ENCODE measurements at regions not wholly inside any gene's neighbourhood (a gene's known extent, or its start where the extent isn't known, plus 50 kb on each side); places are given as distances from the start of the nearest gene placed in this dataset.
"Not testable (repeated sequence)": the region's sequence is repeated elsewhere in the genome, so short reads cannot be mapped to it uniquely, and the experiment has no call there.

DNA sequence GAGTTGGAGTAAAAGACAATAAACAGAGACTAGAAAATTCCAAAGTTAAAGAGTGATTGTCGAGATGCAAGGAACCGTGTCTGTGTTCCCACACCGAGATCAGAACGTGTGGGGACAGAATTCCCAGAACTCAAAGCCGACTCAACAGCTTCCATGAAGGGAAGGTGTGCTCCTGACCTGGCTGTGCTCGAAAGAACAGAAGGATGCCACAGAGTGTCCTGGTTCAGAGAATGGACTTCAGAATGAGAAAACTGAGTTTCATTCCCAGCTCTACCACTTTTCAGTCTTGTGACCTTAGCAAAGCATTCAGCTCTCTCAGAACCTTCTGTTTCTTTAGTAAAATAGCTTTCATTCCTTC is 420.0 kb upstream of the SLC30A5 start:
- no peak for ATAC-seq

- ATAC-seq: no peak
Measured at GRCh38 chr5:68679041-68679440, 414.8 kb upstream of the SLC30A5 start.

GRCh38 chr5:68680366-68680765 is 413.4 kb upstream of the SLC30A5 start:
- no peak for ATAC-seq

GRCh38 chr5:68681929-68682328 is 411.9 kb upstream of the SLC30A5 start:
- ATAC-seq: no peak

DNA sequence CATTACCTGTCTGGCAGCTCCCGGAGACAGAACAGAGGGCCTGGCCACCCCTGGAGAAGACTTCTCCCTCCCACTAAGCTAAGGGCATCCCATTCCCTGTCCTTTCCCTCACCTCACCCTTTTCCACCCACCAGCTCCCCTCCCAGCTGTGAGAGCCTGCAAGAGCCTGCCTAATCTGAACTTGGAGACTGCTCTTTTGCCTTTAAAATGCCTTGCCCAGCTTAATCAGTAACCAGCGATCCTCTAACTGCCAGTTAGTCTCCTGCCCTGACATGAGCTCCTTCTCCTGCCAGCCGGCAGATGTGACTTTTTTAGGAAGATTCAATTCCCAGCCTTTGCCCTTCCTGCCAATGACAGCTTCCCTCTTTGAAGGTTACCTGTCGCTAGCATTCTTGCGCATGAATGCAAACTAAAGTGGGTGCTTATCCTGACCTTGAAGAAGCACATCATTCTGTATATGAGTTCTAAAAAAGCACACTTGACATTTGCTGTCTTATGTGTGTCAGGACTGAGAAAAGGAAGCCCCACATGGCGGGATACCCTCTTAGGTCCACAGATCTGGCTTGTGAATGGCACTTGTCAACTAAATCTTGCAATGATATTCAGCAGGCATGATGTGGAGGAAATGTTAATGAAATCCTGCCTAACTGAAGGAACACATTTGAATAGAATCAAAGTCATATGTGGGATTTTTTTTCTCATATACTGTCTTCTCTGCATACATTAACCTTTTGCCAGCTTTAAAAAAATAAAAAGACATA is 411.2 kb upstream of the SLC30A5 start:
- no peak for ATAC-seq

DNA sequence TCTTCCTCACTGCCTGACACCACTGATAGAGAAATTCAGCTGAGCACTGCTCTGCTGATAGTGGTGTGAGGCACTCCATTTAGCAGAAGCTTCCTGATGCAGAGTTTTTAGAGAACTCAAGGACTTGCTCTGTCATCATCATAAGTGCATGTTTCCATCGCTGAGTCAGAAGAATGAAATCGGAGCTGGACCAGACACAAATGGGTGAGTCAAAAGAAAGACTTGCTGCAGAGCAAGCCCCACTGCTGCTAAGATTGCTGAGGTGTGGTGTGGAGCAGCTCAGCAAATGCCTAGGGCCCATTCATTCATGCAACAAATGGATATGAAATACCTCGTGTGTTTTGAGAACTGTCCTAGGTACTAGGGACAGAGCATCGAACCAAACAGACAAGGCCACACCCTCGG is 410.2 kb upstream of the SLC30A5 start:
- no peak for ATAC-seq

DNA sequence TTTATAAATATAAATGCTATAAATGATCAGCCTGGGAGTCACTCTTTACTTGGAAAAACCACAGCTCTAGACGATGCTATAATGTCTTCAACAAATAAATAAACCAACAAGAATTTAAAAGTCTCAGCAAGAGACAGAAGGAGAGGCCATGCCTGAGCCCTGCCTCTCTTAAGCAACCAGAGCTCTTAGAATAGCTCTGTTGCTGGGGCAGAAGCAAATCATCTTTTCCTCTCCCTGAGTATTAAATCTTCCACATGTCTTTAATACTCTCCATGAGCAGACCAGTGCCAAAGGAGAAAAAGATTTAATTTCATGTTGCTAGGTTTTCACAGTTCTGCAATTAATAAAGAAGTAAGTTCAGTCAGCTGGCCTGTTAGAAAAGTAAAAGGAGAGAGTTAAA is 408.0 kb upstream of the SLC30A5 start:
- no peak for ATAC-seq

DNA sequence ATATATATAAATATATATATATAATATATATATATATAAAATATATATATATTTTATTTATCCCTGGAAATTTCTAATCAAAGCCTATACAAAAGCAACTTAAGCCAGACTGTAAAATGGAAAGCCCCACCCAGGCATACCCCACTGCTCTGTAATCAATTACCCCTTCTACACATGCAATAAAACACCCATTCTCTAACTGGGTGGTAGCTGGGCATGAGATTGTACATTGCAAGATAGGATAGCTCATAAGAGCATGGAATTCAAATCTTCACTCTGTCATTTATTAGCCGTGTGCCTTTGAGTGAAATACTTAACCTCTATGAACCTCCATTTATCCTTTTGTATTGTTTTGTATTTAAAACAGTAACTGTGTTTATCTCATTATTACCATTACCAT is 405.3 kb upstream of the SLC30A5 start:
- no peak for ATAC-seq

GRCh38 chr5:68689010-68689409 is 404.8 kb upstream of the SLC30A5 start:
- ATAC-seq: no peak

- not testable (repeated sequence) for ATAC-seq
Measured at GRCh38 chr5:68691874-68692273, 401.9 kb upstream of the SLC30A5 start.

DNA sequence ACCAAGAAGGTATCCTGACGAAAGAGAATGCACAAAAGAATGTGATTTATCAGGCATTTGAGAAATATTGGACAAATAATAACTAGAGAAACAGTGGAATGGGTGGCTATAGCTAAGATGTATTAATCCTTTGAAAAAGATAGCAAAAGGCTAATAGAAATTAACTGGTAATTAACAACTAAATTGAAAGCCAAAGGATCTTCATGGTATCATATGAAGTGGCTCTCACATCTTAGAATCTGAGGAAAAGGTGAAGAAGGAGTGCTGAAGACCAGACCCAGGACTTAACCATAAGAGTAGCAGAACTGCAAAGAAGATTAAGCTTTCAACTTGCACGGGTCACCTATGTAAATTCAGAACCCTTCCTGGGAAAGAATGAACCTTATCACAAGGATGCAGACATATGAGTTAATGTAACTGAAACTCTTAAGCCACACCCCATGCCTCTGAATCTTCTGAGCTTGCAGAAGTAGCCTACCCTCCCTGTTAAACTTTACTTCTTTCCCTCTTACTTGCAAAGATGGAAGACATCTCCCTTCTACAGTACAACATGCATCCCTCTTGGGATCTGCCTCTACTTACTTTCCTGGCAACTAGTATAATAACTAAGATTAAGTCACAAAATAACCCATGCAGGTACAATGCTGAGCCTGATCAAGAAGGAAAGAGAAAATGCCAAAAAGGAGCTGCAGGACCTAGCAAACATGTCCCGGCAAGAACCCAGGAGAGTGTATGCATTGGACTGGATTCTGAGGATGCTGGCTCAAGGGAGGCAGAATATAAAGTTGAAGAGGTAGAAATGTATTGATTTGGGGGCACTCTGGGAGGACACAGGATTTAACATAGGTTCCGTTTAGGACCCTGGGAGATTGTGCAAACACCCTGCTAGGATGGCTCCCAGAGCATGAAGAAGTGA is 395.5 kb upstream of the SLC30A5 start:
- ATAC-seq: no peak

GRCh38 chr5:68699966-68700365 is 393.8 kb upstream of the SLC30A5 start:
- no peak for ATAC-seq

DNA sequence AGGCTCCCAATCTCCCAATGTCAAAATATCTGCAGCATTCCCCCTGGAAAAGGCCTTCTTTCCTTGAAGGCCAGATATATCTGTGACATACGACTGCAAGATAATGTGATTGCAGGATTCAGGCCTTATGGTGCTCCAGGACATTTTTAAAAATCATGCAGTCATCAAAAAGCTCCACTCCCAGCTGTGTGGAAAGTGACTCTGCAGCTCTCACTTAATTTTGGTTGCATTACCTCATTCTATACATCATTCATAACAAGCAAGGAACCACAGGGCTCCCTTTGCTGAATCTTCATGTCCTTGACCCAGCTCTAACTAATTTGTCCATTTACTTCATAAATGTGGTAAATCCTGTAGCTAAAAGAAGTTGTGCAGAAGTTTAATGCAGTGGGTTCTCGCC is 386.2 kb upstream of the SLC30A5 start:
- no peak for ATAC-seq

GRCh38 chr5:68708156-68708841 is 385.5 kb upstream of the SLC30A5 start:
- ATAC-seq: no peak

DNA sequence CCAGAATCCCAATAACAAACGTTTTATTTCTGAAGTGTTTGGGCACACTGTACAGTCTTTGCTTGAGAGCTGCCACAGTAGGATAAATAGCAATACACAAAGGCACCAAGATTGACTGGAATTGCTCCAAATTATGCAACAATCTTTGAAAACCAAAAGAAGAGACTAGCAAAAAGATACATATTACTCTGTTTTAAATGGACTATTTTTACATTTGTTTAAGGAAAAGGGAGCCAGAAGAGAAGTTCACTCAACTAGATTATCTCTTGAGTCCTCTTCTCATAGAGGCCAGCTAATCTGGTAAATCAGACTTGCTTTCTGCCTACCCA is 385.0 kb upstream of the SLC30A5 start:
- no peak for ATAC-seq

DNA sequence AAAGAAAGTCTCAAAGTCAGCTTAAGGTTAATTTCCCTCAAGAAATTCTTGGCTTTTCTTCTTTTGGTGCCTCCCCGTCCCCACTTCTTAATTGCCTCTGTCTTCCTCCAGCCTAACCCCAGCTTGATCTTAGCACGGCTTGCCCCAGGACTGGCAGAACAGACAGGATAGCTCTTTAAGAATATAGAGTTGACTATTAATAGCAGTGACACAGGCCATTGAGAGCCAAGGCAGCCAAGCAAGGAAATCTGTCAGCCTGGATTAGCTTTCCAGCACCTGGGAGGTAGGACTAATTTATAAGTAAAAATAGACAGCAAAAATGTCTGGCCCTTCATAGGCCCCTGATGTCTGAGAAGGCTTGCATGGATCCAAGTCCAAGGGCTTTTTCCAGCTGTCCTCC is 384.6 kb upstream of the SLC30A5 start:
- ATAC-seq: no peak

- peak in 1 of 2 donors; percentile 31 for ATAC-seq
Measured at GRCh38 chr5:68710514-68710913, 383.3 kb upstream of the SLC30A5 start.

DNA sequence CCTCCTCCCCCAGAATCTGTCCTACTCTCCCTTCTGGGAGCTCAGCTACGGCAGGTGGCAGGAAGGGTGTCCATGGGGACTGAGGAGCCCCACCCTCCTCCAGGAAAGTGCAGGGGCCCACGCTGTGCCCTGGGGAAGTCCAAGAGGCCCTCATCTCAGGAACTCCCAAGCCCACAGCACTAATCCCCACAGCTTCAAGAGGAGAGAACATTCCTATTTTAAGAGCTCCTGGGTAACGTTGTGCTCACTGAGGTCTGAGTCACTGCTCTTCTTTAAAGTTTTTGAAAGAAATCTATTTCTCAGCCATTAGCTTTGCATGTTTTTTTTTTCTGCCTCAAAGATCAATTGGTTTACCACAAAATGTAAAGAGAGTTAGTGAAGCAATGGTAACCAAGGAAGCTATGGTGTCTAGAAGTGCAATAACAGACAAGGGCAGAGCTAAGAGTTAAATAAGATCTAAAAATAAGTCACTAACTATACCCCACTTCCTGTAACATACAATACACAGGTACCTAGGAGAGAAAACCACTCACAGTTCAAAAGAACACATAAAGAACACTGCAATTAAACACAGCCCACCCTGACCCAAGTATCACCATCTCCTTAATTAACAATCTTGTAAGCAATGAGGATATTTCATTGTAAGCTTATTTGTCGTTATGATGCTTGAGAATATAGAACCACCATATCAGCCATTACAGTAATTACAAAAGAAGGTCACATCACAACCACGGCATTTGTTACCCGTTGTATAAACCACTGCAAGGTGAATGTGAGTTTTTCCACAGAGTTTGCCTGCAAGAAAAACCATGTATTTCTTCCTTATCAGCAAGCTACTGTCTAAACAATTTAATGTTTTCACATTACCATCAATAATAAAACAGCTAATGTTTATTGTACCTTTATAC is 382.3 kb upstream of the SLC30A5 start:
- peak; percentile 65 to 71 for ATAC-seq

DNA sequence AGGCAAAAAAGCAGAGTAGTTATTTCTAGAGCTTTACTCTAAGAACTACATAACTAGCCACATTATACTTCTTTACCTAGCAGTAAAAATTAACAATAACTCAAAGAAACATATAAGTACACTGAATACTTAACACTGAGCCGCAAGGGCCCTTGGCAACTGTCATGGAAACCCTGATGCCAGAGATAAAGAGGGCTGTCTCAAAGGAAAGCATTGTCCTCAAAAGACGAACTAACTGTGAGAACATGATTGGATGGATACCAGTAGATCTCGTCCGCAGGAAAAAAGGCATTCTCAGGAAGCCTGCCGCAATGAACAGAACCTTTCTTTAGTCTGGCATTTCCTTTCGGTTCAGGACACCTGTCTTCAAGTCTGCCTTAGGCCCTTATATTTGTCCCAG is 379.0 kb upstream of the SLC30A5 start:
- no peak for ATAC-seq

- ATAC-seq: no peak
Measured at GRCh38 chr5:68720884-68721610, 372.8 kb upstream of the SLC30A5 start.

GRCh38 chr5:68722357-68722756 is 371.5 kb upstream of the SLC30A5 start:
- no peak for ATAC-seq

Data from activated CD4-positive, CD25-positive, alpha-beta regulatory T cell treated with anti-CD3 and anti-CD28 coated beads, Interleukin-2, amount 50 U/mL, for 24 hours (primary cell).